ENCODE measurements at regions not wholly inside any gene's neighbourhood (a gene's known extent, or its start where the extent isn't known, plus 50 kb on each side); places are given as distances from the start of the nearest gene placed in this dataset.

DNA sequence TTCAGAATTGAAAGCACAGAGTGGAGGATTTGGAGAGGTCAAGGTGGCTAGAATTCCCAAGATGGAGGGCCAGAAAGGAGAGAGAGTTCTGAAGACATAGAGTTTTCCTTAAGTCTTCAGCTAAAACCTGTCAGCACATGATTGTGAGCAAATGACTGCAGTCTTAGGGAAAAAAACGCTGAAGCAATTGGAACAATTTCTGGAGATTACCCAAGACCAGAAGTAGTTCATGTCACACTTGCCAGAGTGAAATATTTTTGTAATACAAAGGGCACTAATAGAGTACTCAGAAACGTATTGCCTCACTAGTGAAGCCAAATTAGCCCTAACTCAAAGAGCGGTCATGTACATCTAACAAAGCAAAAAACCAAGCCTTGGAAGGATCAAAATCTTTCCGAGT lies 541.3 kb upstream of the MARCKS start:
- H3K27ac ChIP-seq, result no peak overlapping the region
- TF ChIP-seq, protein P1, sequence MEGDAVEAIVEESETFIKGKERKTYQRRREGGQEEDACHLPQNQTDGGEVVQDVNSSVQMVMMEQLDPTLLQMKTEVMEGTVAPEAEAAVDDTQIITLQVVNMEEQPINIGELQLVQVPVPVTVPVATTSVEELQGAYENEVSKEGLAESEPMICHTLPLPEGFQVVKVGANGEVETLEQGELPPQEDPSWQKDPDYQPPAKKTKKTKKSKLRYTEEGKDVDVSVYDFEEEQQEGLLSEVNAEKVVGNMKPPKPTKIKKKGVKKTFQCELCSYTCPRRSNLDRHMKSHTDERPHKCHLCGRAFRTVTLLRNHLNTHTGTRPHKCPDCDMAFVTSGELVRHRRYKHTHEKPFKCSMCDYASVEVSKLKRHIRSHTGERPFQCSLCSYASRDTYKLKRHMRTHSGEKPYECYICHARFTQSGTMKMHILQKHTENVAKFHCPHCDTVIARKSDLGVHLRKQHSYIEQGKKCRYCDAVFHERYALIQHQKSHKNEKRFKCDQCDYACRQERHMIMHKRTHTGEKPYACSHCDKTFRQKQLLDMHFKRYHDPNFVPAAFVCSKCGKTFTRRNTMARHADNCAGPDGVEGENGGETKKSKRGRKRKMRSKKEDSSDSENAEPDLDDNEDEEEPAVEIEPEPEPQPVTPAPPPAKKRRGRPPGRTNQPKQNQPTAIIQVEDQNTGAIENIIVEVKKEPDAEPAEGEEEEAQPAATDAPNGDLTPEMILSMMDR (conservative IDR thresholded peaks at IDR 0.05), result no peak

DNA sequence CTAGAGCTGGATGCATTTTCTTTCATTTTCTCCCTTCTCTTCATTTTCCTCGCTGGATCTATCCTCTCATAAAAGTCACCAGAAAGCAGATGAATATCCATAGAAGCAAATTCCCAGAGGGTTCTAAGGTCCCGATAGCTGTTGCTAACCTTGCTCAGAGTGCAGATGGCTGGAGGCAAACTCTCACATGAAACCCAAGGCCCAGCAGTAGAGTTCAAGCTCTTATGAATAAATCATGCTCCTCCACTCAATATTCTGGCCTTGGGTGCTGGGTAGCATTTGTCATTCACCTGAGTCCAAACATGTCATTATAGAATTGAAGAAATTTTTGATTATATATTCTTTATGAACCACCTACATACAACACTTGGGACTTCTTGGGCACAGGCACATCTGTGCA lies 539.7 kb upstream of the MARCKS start:
- TF ChIP-seq, protein P1 (conservative IDR thresholded peaks at IDR 0.05), result no peak
- no peak overlapping the region for H3K27ac ChIP-seq

DNA sequence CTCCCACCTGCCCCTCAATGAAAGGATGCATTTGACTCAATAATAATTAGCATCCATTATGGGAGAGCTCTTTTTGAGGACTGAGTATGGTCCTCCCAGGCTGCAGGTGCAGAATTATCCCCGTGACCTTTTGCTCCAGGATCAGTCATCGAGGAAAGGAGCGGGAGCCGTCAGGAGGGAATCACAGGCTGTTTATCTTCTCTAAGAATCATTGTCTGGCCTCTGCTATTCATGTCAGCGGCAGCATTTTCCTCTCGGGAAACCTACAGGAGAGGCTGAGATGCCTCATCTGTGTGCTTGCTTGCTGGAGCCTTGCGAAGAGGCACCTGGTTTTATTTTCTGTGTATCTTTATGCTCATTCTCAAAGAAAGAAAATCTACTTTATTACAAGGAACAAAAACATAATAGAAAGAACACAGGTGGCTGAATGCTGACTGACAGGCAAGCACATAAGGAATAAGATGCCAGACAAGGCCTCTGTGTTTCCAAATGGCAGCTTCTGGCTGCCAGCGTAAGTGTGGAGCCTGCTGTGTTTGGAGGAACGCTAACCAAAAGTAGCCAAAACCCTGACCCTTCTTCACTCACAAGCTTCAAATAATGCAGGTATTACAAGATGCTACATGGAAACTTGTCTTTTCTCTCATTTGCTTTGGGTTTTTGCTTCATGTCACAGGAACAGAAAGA lies 539.1 kb upstream of the MARCKS start:
- H3K27ac ChIP-seq, result no peak overlapping the region
- TF ChIP-seq, protein P1 (conservative IDR thresholded peaks at IDR 0.05), result no peak

DNA sequence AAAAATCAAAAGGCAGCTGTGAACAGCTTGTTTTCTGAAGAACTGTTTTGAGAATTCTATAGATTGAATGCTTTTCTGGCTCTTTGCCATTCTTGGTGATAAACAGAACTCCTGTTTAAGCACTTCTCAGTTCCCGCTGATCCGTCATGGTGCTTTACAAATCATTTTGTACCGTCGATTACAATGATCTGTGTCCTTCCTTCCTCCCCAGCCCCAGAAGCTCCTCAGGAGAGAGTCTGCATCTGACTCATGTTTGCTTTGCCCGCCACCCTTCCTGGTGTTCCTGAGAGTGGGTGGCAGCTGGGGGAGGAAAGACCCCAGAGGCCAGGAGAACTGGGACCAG lies 538.6 kb upstream of the MARCKS start:
- TF ChIP-seq, protein P1 (conservative IDR thresholded peaks at IDR 0.05), result no peak
- H3K27ac ChIP-seq, result no peak overlapping the region

DNA sequence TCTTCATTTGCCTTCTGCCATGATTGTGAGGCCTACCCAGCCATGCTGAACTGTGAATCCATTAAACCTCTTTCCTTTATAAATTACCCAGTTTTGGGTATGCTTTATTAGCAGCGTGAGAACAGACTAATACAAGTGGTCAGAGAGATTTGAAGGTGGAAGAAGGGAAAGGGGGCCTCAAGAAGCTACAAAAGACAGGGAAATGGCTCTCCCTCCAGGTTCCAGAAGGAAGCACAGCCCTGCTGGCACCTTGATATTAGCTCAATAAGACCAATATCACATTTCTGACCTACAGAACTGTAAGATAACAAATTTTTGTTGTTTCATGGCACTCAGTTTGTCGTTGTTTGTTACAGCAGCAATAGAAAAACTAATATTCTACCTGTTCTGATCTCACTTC lies 536.5 kb upstream of the MARCKS start:
- no peak overlapping the region for H3K27ac ChIP-seq
- TF ChIP-seq, protein P1 (conservative IDR thresholded peaks at IDR 0.05), result no peak

DNA sequence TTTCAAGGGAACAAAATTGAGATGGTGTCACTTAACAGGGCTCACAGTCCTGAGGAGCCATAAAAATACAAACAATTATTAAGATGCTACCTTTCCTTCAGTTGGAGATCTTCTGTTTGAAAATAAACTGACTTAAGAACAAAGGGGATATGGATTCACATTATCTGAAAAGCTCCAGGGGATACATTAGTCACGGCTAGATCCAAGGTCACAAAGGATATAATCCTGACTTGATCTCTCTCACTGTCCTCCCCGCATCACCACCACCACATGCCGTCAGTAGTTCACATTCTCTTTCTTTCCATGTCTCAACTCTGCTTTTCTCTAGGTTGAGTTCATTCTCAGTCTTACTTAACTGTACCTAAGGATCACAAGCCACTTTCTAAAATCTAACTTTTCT lies 530.4 kb upstream of the MARCKS start:
- TF ChIP-seq, protein P1 (conservative IDR thresholded peaks at IDR 0.05), result no peak
- peak overlapping the region; percentile 10; the same call in 1 of the 2 replicates for H3K27ac ChIP-seq

DNA sequence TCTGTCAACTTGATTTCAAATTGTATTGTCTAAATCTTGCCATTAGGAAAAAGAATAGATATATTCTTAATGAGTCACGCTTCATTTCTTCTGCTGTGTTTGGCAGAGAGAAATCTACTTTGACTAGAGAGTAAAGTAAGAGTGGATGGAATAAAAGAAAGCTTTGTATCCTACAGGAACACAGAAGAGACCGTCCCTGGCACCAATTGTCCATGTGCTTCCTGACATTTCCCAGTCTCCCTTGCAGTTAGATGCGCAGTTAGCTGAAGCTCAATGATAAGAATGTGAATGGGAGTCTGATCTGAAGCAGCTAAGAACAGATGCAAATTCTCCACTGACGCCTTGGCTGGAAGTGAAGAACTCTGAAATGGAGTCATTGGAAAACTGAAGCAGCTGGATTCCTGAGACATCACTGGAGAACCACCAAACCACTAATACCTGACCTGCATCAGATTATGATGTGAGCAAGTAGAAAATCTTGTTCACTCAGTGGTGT lies 528.2 kb upstream of the MARCKS start:
- TF ChIP-seq, protein P1 (conservative IDR thresholded peaks at IDR 0.05), result no peak
- H3K27ac ChIP-seq, result peak overlapping the region; percentile 87
